GM12874 (cell line): ENCODE measurements at regions not wholly inside any gene's neighbourhood (a gene's known extent, or its start where the extent isn't known, plus 50 kb on each side); places are given as distances from the start of the nearest gene placed in this dataset.

Source experiments
- TF ChIP-seq, protein P1 (sequence below): IDR thresholded peaks from 2 replicates; pipeline ENCODE4 v1.5.1; 2011; ENCODE audit warnings: low read depth, mild to moderate bottlenecking, control low read depth, low read length, moderate library complexity; ENCODE audit not compliant: insufficient read depth

- TF ChIP-seq, protein P1, sequence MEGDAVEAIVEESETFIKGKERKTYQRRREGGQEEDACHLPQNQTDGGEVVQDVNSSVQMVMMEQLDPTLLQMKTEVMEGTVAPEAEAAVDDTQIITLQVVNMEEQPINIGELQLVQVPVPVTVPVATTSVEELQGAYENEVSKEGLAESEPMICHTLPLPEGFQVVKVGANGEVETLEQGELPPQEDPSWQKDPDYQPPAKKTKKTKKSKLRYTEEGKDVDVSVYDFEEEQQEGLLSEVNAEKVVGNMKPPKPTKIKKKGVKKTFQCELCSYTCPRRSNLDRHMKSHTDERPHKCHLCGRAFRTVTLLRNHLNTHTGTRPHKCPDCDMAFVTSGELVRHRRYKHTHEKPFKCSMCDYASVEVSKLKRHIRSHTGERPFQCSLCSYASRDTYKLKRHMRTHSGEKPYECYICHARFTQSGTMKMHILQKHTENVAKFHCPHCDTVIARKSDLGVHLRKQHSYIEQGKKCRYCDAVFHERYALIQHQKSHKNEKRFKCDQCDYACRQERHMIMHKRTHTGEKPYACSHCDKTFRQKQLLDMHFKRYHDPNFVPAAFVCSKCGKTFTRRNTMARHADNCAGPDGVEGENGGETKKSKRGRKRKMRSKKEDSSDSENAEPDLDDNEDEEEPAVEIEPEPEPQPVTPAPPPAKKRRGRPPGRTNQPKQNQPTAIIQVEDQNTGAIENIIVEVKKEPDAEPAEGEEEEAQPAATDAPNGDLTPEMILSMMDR, result no peak
These were observed 183.4 kb upstream of the VASH1 start for GRCh38 chr14:76577837-76578236.

DNA sequence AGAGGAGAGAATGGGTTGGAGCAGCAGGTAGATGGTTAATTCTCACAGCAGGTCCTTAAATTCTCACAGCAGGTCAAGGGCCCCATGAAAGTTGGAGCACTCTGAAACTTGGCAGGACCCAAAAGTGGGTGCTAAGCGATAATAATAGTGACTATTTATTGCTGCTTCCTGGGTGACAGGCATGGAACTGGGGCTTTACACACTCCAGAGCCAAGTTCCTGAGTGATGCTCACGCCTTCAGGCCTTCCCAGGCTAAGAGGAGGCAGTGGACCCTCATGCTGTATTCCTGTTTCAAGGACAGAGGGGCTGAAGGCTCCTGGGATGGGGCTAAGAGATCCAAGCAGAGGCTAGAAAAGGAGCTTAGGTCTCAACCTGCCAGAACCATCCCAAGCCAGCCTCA lies 180.9 kb upstream of the VASH1 start:
- TF ChIP-seq, protein P1, result no peak

DNA sequence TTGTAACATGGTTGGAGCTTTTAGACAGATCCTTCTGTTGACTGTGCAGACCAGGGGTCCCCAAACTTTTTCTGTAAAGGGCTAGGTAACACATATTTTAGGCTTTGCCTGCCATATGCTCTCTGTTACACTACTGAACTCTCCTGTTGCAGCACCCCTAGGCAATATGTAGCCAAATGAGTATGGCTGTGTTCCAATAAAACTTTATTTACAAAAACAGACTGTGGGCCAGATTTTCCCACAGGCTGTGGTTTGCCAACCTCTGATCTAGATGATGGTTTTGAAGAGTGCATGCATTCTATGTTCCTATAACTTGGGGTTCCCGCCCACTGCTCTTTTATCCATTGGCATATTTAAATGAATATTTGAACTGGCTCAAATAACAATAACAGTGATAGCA lies 180.3 kb upstream of the VASH1 start:
- TF ChIP-seq, protein P1, result no peak

- TF ChIP-seq, protein P1, result no peak
These were observed 179.7 kb upstream of the VASH1 start for GRCh38 chr14:76581592-76581991.

- TF ChIP-seq, protein P1, result no peak
These were observed 178.8 kb upstream of the VASH1 start for GRCh38 chr14:76582447-76582846.

DNA sequence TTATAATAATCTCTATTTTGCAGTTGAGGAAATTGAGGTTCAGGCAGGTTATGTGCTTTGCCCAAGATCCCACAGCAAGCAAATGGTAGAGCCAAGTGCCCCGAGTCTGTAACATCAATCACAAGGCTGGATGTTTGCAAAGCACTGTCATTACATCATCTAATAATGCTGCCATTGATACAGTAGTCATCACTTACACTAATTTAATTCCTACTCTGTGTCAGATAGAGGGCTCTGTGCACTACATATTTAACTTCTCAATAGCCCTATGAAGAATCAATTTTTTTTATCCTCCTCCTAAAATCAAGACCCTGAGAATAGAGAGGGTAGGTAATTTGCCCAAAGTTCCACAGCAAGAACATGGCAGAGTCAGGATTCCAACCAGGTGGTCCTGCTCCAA lies 178.1 kb upstream of the VASH1 start:
- TF ChIP-seq, protein P1, result no peak

DNA sequence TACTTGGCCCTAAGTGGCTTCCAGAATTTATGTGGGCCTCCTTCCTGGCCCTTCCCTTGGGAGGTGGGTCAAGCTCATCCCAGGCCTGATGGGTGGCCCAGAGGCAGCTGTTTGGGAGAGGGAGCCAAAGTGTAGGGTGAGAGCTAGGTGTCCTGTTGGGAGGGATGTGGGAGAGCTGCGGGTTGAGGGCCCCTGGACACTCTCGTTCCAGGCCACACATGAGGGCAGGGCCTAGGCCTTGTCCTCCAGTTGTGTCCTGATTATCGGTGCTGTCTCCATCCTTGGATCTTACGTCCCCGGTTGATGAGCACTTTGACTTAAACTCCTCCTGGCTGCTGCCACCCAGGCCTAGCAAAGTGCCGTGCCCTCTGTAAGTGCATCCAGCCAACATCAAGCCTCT lies 177.5 kb upstream of the VASH1 start:
- TF ChIP-seq, protein P1, result no peak

GRCh38 chr14:76584271-76584702 lies 177.0 kb upstream of the VASH1 start:
- TF ChIP-seq, protein P1, result no peak
